Neural progenitor cell (in vitro differentiated cells): ENCODE measurements at regions not wholly inside any gene's neighbourhood (a gene's known extent, or its start where the extent isn't known, plus 50 kb on each side); places are given as distances from the start of the nearest gene placed in this dataset.

Source experiments
- EZH2 ChIP-seq: fragments of 200-600 bp; sonication (generic); IDR thresholded peaks from 2 replicates; pipeline ENCODE4 v1.6.1; 2017; ENCODE audit warnings: antibody characterized with exemption, mild to moderate bottlenecking, moderate library complexity
- EZH2phosphoT487 ChIP-seq: fragments of 200-600 bp; sonication (generic); IDR thresholded peaks from 2 replicates; pipeline ENCODE4 v1.6.1; 2017; ENCODE audit warnings: antibody characterized with exemption
- TF ChIP-seq, protein P1 (sequence below): fragments of 200-600 bp; sonication (generic); IDR thresholded peaks from 2 replicates; pipeline ENCODE4 v1.5.1; 2017; ENCODE audit warnings: antibody characterized with exemption, mild to moderate bottlenecking

GRCh38 chr10:38600696-38601095 lies 506.6 kb downstream of the ZNF37A start:
- TF ChIP-seq, protein P1, sequence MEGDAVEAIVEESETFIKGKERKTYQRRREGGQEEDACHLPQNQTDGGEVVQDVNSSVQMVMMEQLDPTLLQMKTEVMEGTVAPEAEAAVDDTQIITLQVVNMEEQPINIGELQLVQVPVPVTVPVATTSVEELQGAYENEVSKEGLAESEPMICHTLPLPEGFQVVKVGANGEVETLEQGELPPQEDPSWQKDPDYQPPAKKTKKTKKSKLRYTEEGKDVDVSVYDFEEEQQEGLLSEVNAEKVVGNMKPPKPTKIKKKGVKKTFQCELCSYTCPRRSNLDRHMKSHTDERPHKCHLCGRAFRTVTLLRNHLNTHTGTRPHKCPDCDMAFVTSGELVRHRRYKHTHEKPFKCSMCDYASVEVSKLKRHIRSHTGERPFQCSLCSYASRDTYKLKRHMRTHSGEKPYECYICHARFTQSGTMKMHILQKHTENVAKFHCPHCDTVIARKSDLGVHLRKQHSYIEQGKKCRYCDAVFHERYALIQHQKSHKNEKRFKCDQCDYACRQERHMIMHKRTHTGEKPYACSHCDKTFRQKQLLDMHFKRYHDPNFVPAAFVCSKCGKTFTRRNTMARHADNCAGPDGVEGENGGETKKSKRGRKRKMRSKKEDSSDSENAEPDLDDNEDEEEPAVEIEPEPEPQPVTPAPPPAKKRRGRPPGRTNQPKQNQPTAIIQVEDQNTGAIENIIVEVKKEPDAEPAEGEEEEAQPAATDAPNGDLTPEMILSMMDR = no peak
- TF ChIP-seq EZH2 = no peak
- TF ChIP-seq EZH2phosphoT487 = no peak
